22Rv1 (cell line): ENCODE measurements at regions not wholly inside any gene's neighbourhood (a gene's known extent, or its start where the extent isn't known, plus 50 kb on each side); places are given as distances from the start of the nearest gene placed in this dataset.

Experiments
- CTCF ChIP-seq: fragments of 450-650 bp; IDR thresholded peaks from 2 replicates; pipeline ENCODE4 v1.5.1; 2017; ENCODE audit warnings: mild to moderate bottlenecking
- ZFX ChIP-seq: fragments of 450-650 bp; IDR thresholded peaks from 2 replicates; pipeline ENCODE4 v1.6.1; 2017; ENCODE audit warnings: antibody characterized with exemption, borderline replicate concordance

- TF ChIP-seq CTCF (no peak), ZFX (no peak)
These were observed 205.0 kb downstream of the CWF19L2 start for GRCh38 chr11:107252429-107253161.
